ENCODE measurements at regions not wholly inside any gene's neighbourhood (a gene's known extent, or its start where the extent isn't known, plus 50 kb on each side); places are given as distances from the start of the nearest gene placed in this dataset.

GRCh38 chr17:34414339-34414738 lies 51.3 kb upstream of the CCL1 start:
- no peak for DNase-seq

- DNase-seq = no peak
Observed at GRCh38 chr17:34413443-34414119, 50.5 kb upstream of the CCL1 start.

GRCh38 chr17:34412965-34413441 lies 50.0 kb upstream of the CCL1 start:
- DNase-seq = no peak
